SK-N-MC (cell line): ENCODE measurements at regions not wholly inside any gene's neighbourhood (a gene's known extent, or its start where the extent isn't known, plus 50 kb on each side); places are given as distances from the start of the nearest gene placed in this dataset.

Experiments
- FOXP2 ChIP-seq: optimal IDR thresholded peaks from 2 replicates; pipeline ENCODE3; 2011; ENCODE audit warnings: mild to moderate bottlenecking, moderate library complexity; ENCODE audit not compliant: insufficient read depth; ENCODE audit errors: extremely low read length, control extremely low read depth
- POLR2AphosphoS5 ChIP-seq: IDR thresholded peaks from 2 replicates; pipeline ENCODE4 v1.6.1; 2012; ENCODE audit warnings: mild to moderate bottlenecking, low read depth, low read length, borderline replicate concordance

GRCh38 chr2:16328521-16329190 is 337.0 kb downstream of the CYRIA start:
- TF ChIP-seq POLR2AphosphoS5, result no peak
- no peak for TF ChIP-seq FOXP2
